ENCODE measurements at regions not wholly inside any gene's neighbourhood (a gene's known extent, or its start where the extent isn't known, plus 50 kb on each side); places are given as distances from the start of the nearest gene placed in this dataset.

GRCh38 chr18:60675801-60676200 is 303.2 kb upstream of the MC4R start:
- no peaks in the 10 kb centered on the region for H3K4me1 ChIP-seq (ENCODE audit: control insufficient read depth in 1 of 2, insufficient read depth in 2 of 2, low read length in 2 of 2)
- DNase-seq, result no peak
- Mint-ChIP-seq H3K27ac (no peak overlapping the region), H3K9me3 (no peaks in the 10 kb centered on the region), H3K4me1 (no peaks in the 10 kb centered on the region), H3K4me3 (no peak overlapping the region), H3K36me3 (no peaks in the 10 kb centered on the region), H3K27me3 (ENCODE audit: low read depth in 3 of 3) (peaks cover 2 to 8% (median 5%) of the 10 kb centered on the region in 3 donors)
- no peak overlapping the region for H3K9ac ChIP-seq (ENCODE audit: insufficient read depth, low read length, poor library complexity, severe bottlenecking)
- TF ChIP-seq CTCF (IDR thresholded peaks at IDR 0.05), result no peak
- no peaks in the 10 kb centered on the region for H4K20me1 ChIP-seq (ENCODE audit: insufficient read depth, low read length)
- no peaks in the 10 kb centered on the region for H3K9me3 ChIP-seq (replicated peaks in 1 of 2; ENCODE audit: control insufficient read depth in 1 of 2, insufficient read depth in 1 of 2, low read length in 2 of 2)
- H3K79me2 ChIP-seq (ENCODE audit: insufficient read depth, low read length), result no peaks in the 10 kb centered on the region
- H2AFZ ChIP-seq (ENCODE audit: insufficient read depth, low read depth, low read length, poor library complexity, severe bottlenecking), result no peak overlapping the region
- intact Hi-C loops (cut with micrococcal nuclease), result no loop called here
- H3K4me2 ChIP-seq (replicated peaks; ENCODE audit: extremely low read depth, low read length, poor library complexity, severe bottlenecking), result no peak overlapping the region
- no CpG with 5 or more reads among the region's 2 CpGs for WGBS (ENCODE audit: insufficient coverage)
- no peaks in the 10 kb centered on the region for H3K36me3 ChIP-seq (replicated peaks in 1 of 2; ENCODE audit: control insufficient read depth in 1 of 2, insufficient read depth in 2 of 2, low read length in 2 of 2)
- H3K27me3 ChIP-seq (ENCODE audit: control insufficient read depth in 2 of 2, insufficient read depth in 2 of 2, low read length in 2 of 2), result no peaks in the 10 kb centered on the region
- no peak overlapping the region for H3K4me3 ChIP-seq (replicated peaks in 1 of 3; ENCODE audit: low read depth in 2 of 3, low read length in 3 of 3)
- H3K27ac ChIP-seq (ENCODE audit: low read depth in 1 of 2, low read length in 2 of 2), result no peak overlapping the region

GRCh38 chr18:60676815-60677214 is 304.2 kb upstream of the MC4R start:
- no peak for DNase-seq
- Mint-ChIP-seq H3K36me3 (no peaks in the 10 kb centered on the region), H3K9me3 (no peaks in the 10 kb centered on the region), H3K27ac (no peak overlapping the region), H3K4me3 (no peak overlapping the region), H3K27me3 (ENCODE audit: low read depth in 3 of 3) (peaks cover 2 to 8% (median 5%) of the 10 kb centered on the region in 3 donors), H3K4me1 (no peaks in the 10 kb centered on the region)
- Histone ChIP-seq H3K4me3 (replicated peaks in 1 of 3; ENCODE audit: low read depth in 2 of 3, low read length in 3 of 3) (no peak overlapping the region), H3K27me3 (ENCODE audit: control insufficient read depth in 2 of 2, insufficient read depth in 2 of 2, low read length in 2 of 2) (no peaks in the 10 kb centered on the region), H4K20me1 (ENCODE audit: insufficient read depth, low read length) (no peaks in the 10 kb centered on the region), H3K9ac (ENCODE audit: insufficient read depth, low read length, poor library complexity, severe bottlenecking) (no peak overlapping the region), H3K4me2 (replicated peaks; ENCODE audit: extremely low read depth, low read length, poor library complexity, severe bottlenecking) (no peak overlapping the region), H3K27ac (ENCODE audit: low read depth in 1 of 2, low read length in 2 of 2) (no peak overlapping the region), H2AFZ (ENCODE audit: insufficient read depth, low read depth, low read length, poor library complexity, severe bottlenecking) (no peak overlapping the region), H3K9me3 (replicated peaks in 1 of 2; ENCODE audit: control insufficient read depth in 1 of 2, insufficient read depth in 1 of 2, low read length in 2 of 2) (no peaks in the 10 kb centered on the region), H3K4me1 (ENCODE audit: control insufficient read depth in 1 of 2, insufficient read depth in 2 of 2, low read length in 2 of 2) (no peaks in the 10 kb centered on the region), H3K79me2 (ENCODE audit: insufficient read depth, low read length) (no peaks in the 10 kb centered on the region), H3K36me3 (replicated peaks in 1 of 2; ENCODE audit: control insufficient read depth in 1 of 2, insufficient read depth in 2 of 2, low read length in 2 of 2) (no peaks in the 10 kb centered on the region)
- intact Hi-C loops (cut with micrococcal nuclease), result no loop called here
- WGBS (ENCODE audit: insufficient coverage), result 61% methylated on average over 2 of the region's 4 CpGs
- TF ChIP-seq CTCF (IDR thresholded peaks at IDR 0.05), result no peak
